HG03342 (cell line): ENCODE measurements at regions not wholly inside any gene's neighbourhood (a gene's known extent, or its start where the extent isn't known, plus 50 kb on each side); places are given as distances from the start of the nearest gene placed in this dataset.
A peak's percentile ranks its signal among the peaks of the same experiment; 100 is the strongest.

Experiments used
- ATAC-seq: cut with Tn5 transposase; IDR thresholded peaks from one replicate; pipeline ENCODE4 v1.9.1; 2021; ENCODE audit warnings: mild to moderate bottlenecking, moderate library complexity; ENCODE audit not compliant: unreplicated experiment

GRCh38 chr14:47778631-47779030, 103.2 kb upstream of the MDGA2 start:
- no peak for ATAC-seq

- ATAC-seq = no peak
These were observed 97.2 kb upstream of the MDGA2 start for GRCh38 chr14:47772652-47773051.

- peak; percentile 52 for ATAC-seq
These were observed 87.9 kb upstream of the MDGA2 start for GRCh38 chr14:47763188-47763854.

GRCh38 chr14:47746986-47747385, 71.6 kb upstream of the MDGA2 start:
- no peak for ATAC-seq

- ATAC-seq = no peak
These were observed 68.8 kb upstream of the MDGA2 start for GRCh38 chr14:47744155-47744554.

GRCh38 chr14:47739541-47739940, 64.1 kb upstream of the MDGA2 start:
- no peak for ATAC-seq

- ATAC-seq = no peak
These were observed 54.9 kb upstream of the MDGA2 start for GRCh38 chr14:47730296-47730695.
